NCI-H1417 (cell line): ENCODE measurements at regions not wholly inside any gene's neighbourhood (a gene's known extent, or its start where the extent isn't known, plus 50 kb on each side); places are given as distances from the start of the nearest gene placed in this dataset.
A peak's percentile ranks its signal among the peaks of the same experiment; 100 is the strongest.

Experiments
- DNase-seq, 3 experiments: peaks; one replicate each; lab custom pipeline; 2025; lab: John Stamatoyannopoulos, UW

GRCh38 chrX:68927178-68927577 is 98.4 kb downstream of the EFNB1 start:
- no peak for DNase-seq

- no peak for DNase-seq
Measured at GRCh38 chrX:68923147-68923546, 94.3 kb downstream of the EFNB1 start.

- DNase-seq = no peak
Measured at GRCh38 chrX:68922013-68922412, 93.2 kb downstream of the EFNB1 start.

- no peak for DNase-seq
Measured at GRCh38 chrX:68920561-68920960, 91.7 kb downstream of the EFNB1 start.

- DNase-seq = no peak
Measured at GRCh38 chrX:68919707-68920106, 90.9 kb downstream of the EFNB1 start.

GRCh38 chrX:68918202-68918601 is 89.4 kb downstream of the EFNB1 start:
- peak in 2 of 3 experiments; percentile 16 to 41 for DNase-seq

GRCh38 chrX:68917799-68918198 is 89.0 kb downstream of the EFNB1 start:
- no peak for DNase-seq

- DNase-seq = no peak
Measured at GRCh38 chrX:68916891-68917290, 88.1 kb downstream of the EFNB1 start.

- DNase-seq = no peak
Measured at GRCh38 chrX:68915778-68916177, 87.0 kb downstream of the EFNB1 start.

- DNase-seq = no peak
Measured at GRCh38 chrX:68914479-68914946, 85.7 kb downstream of the EFNB1 start.

- no peak for DNase-seq
Measured at GRCh38 chrX:68913249-68913547, 84.4 kb downstream of the EFNB1 start.

GRCh38 chrX:68912113-68912512 is 83.3 kb downstream of the EFNB1 start:
- no peak for DNase-seq

- DNase-seq = no peak
Measured at GRCh38 chrX:68910731-68911428, 82.1 kb downstream of the EFNB1 start.

- DNase-seq = no peak
Measured at GRCh38 chrX:68909945-68910344, 81.1 kb downstream of the EFNB1 start.

- DNase-seq = no peak
Measured at GRCh38 chrX:68908071-68908470, 79.2 kb downstream of the EFNB1 start.

GRCh38 chrX:68902706-68903504 is 74.1 kb downstream of the EFNB1 start:
- DNase-seq = no peak

GRCh38 chrX:68901519-68901918 is 72.7 kb downstream of the EFNB1 start:
- DNase-seq = no peak

GRCh38 chrX:68898598-68898997 is 69.8 kb downstream of the EFNB1 start:
- no peak for DNase-seq

GRCh38 chrX:68897118-68897945 is 68.5 kb downstream of the EFNB1 start:
- DNase-seq = no peak

GRCh38 chrX:68896581-68896980 is 67.8 kb downstream of the EFNB1 start:
- DNase-seq = no peak

GRCh38 chrX:68895778-68896177 is 67.0 kb downstream of the EFNB1 start:
- no peak for DNase-seq

GRCh38 chrX:68895341-68895755 is 66.5 kb downstream of the EFNB1 start:
- peak in 1 of 3 experiments; percentile 63 for DNase-seq
